ENCODE measurements at regions not wholly inside any gene's neighbourhood (a gene's known extent, or its start where the extent isn't known, plus 50 kb on each side); places are given as distances from the start of the nearest gene placed in this dataset.

DNA sequence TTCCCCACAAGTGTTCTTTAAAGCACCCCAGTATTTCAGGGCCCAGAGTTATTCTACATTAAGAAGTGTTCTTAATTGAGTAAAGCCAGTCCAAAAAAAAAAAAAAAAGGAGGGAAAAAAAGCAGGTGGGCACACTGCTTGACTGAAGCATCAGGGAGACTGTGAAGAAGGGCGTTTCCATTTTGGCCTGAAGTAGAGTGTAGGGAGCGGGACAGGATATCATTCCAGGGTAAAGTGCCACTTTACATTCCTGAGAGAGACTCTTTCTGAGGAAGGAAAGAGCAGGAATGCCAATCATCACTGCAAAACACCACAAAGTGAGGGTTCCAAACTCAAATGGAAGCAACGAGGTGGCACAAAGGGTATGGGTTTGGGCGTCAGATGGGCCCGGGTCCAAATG, 54.1 kb upstream of the BEND6 start:
- TF ChIP-seq CTCF (conservative IDR thresholded peaks at IDR 0.05; ENCODE audit: low read length) (no peak), EZH2phosphoT487 (IDR thresholded peaks at IDR 0.05; ENCODE audit: borderline replicate concordance) (no peak)
